ENCODE measurements at regions not wholly inside any gene's neighbourhood (a gene's known extent, or its start where the extent isn't known, plus 50 kb on each side); places are given as distances from the start of the nearest gene placed in this dataset.
"Not testable (repeated sequence)": the region's sequence is repeated elsewhere in the genome, so short reads cannot be mapped to it uniquely, and the experiment has no call there.

- not testable (repeated sequence) for TF ChIP-seq CTCF (IDR thresholded peaks at IDR 0.05; ENCODE audit: insufficient read depth, low read depth, low read length); EZH2 (IDR thresholded peaks at IDR 0.05; ENCODE audit: insufficient read depth, low read length)
These were observed 1639.2 kb upstream of the TMEFF2 start for GRCh38 chr2:193833895-193834294.
